ENCODE measurements at regions not wholly inside any gene's neighbourhood (a gene's known extent, or its start where the extent isn't known, plus 50 kb on each side); places are given as distances from the start of the nearest gene placed in this dataset.

DNA sequence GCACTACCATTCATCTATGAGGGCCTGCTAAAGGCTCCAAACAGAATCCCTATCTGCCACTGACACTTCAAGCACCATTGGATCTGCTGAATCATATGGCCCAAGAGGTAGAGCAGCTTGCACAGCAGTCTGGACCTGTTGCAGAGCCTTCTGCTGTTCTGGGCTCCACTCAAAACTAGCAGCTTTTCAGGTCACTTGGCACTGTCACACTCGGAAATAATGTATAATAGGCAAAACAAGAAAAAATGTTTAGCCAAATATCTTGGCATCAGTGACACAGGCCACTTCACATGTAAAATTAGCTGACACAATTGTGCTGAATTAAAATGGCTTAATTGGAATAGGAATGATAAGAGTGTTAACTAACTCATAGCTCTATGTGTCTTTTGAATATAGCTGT is 1182.9 kb upstream of the LRRTM3 start:
- Mint-ChIP-seq H3K4me1 (ENCODE audit: low read depth) (no peaks in the 10 kb centered on the region), H3K4me3 (no peak overlapping the region), H3K27me3 (ENCODE audit: low read depth) (no peaks in the 10 kb centered on the region), H3K27ac (no peak overlapping the region), H3K36me3 (ENCODE audit: low read depth) (no peaks in the 10 kb centered on the region), H3K9me3 (no peaks in the 10 kb centered on the region)
- no peak for DNase-seq (ENCODE audit: low spot score)

DNA sequence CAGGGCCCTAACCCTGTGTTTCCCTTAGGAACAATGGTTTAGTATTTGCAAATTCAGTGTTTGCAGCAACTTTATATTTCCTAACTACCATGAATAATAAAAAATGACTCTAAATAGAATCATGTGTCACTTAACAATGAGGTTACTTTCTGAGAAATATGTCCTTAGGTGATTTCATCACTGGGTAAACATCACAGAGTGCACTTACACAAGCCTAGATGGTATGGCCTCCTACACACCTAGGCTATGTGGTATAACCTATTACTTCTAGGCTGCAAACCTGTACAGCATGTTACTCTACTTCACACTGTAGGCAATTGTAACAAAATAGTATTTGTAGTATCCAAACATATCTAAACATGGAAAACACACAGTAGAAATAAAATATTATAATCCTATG is 1174.6 kb upstream of the LRRTM3 start:
- no peaks in the 10 kb centered on the region for H3K4me1 Mint-ChIP-seq (ENCODE audit: low read depth)
- no peak overlapping the region for H3K4me3 Mint-ChIP-seq
- no peaks in the 10 kb centered on the region for H3K36me3 Mint-ChIP-seq (ENCODE audit: low read depth)
- no peaks in the 10 kb centered on the region for H3K27me3 Mint-ChIP-seq (ENCODE audit: low read depth)
- no peak overlapping the region for H3K27ac Mint-ChIP-seq
- peaks cover 4% of the 10 kb centered on the region for H3K9me3 Mint-ChIP-seq
- DNase-seq (ENCODE audit: low spot score): no peak

DNA sequence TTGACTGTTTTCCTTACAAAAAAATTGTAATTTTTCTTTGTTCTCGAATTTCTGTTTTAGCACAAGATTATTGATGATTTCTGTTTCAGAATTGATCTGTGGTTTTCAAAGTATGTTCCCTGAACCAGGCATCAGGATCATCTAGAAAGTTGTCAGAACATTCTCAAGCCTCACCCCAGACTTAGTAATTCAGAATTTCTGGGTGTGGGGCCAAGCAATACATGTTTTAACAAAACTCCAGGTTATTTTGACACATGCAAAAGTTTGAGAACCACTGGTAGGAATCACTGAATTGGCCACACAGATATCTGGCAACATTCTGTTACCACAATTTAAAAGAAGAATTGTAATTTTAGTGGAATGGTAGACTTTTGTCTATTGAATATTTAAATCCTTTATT is 1173.9 kb upstream of the LRRTM3 start:
- Mint-ChIP-seq H3K36me3 (ENCODE audit: low read depth) (no peaks in the 10 kb centered on the region), H3K4me1 (ENCODE audit: low read depth) (no peaks in the 10 kb centered on the region), H3K9me3 (peaks cover 4% of the 10 kb centered on the region), H3K4me3 (no peak overlapping the region), H3K27ac (no peak overlapping the region), H3K27me3 (ENCODE audit: low read depth) (no peaks in the 10 kb centered on the region)
- no peak for DNase-seq (ENCODE audit: low spot score)

DNA sequence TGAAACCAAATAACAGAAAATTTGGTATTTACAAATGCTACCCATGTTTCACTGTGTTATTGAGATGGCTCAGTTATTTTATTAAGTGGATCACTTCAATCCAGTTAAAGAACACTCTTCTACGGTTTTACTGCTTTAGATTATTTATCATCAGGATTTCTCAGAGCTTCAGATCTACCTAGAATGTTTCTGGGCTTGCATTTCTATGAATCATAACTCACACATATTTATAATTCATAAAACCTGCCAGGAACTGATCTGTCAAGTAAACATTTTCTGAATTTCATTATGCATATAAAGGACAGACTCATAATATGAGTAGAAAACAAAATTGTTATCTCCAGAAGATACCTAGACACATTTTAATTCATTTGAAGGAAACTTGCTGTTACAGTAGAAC is 1172.3 kb upstream of the LRRTM3 start:
- peaks cover 4% of the 10 kb centered on the region for H3K9me3 Mint-ChIP-seq
- no peaks in the 10 kb centered on the region for H3K36me3 Mint-ChIP-seq (ENCODE audit: low read depth)
- no peaks in the 10 kb centered on the region for H3K4me1 Mint-ChIP-seq (ENCODE audit: low read depth)
- no peaks in the 10 kb centered on the region for H3K27me3 Mint-ChIP-seq (ENCODE audit: low read depth)
- no peak overlapping the region for H3K4me3 Mint-ChIP-seq
- no peak overlapping the region for H3K27ac Mint-ChIP-seq
- DNase-seq (ENCODE audit: low spot score): no peak

DNA sequence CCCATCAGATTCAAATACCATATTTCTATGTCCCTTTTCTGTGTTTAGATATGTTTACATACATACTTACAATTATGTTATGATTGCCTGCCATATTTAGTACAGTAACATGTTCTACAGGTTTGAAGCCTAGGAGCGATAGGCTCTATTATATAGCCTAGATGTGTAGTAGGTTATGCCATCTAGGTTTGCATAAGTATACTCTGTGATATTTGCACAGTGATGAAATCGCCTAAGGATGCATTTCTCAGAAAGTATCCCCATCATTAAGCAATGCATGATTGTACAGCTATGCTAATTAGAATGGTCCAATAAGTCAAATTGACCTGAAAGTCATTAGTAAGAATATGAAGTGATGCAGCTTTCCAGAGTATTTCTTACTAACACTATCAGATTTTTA is 1171.7 kb upstream of the LRRTM3 start:
- peaks cover 5% of the 10 kb centered on the region for H3K9me3 Mint-ChIP-seq
- no peaks in the 10 kb centered on the region for H3K36me3 Mint-ChIP-seq (ENCODE audit: low read depth)
- H3K4me3 Mint-ChIP-seq: no peak overlapping the region
- H3K27ac Mint-ChIP-seq: no peak overlapping the region
- H3K4me1 Mint-ChIP-seq (ENCODE audit: low read depth): no peaks in the 10 kb centered on the region
- DNase-seq (ENCODE audit: low spot score): no peak
- no peaks in the 10 kb centered on the region for H3K27me3 Mint-ChIP-seq (ENCODE audit: low read depth)

DNA sequence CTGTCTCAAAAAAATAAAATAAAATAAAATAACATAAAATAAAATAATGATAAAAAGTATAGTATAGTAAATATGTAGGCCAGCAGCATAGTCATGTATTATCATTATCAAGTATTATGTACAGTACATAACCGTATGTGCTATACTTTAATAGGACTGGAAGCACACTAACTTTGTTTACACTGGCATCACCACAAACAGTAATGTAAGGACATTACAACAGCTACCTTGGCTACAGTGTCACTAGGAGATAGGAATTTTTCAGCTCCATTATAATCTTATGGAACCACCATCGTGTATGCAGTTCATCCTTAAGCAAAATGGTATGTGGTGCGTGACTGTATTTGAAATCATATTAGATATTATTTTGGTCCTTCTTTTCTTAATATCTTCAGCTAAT is 1163.5 kb upstream of the LRRTM3 start:
- no peak for DNase-seq (ENCODE audit: low spot score)
- Mint-ChIP-seq H3K27ac (no peak overlapping the region), H3K4me1 (ENCODE audit: low read depth) (no peaks in the 10 kb centered on the region), H3K27me3 (ENCODE audit: low read depth) (no peaks in the 10 kb centered on the region), H3K9me3 (peaks cover 11% of the 10 kb centered on the region), H3K4me3 (no peak overlapping the region), H3K36me3 (ENCODE audit: low read depth) (no peaks in the 10 kb centered on the region)

DNA sequence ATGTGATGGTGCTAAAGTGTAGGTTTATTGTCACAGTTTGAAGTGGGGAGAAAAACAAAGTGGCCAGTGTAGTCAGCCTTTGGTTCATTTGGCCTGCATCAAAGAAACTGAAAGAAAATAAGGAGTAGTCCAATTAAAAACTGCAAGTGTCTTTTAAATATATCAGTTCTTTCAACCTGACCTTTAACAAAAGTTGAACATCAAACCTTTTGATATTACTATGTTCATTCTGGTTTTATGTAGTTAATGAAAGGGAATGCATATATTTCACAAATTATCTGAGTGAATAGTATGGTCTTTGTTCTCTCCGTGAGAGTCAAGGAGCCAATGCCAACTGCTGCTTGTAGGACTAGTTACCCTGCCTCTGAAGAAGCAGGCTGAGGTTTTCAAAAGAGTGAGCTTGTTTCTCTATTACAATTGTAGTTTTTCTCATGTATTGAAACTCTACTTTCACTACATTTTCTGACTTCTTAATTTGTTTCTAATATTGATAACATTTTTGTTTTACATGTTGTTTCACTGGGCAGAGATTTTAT is 1160.8 kb upstream of the LRRTM3 start:
- Mint-ChIP-seq H3K27ac (no peak overlapping the region), H3K4me1 (ENCODE audit: low read depth) (no peaks in the 10 kb centered on the region), H3K27me3 (ENCODE audit: low read depth) (no peaks in the 10 kb centered on the region), H3K4me3 (no peak overlapping the region), H3K9me3 (peaks cover 6% of the 10 kb centered on the region), H3K36me3 (ENCODE audit: low read depth) (no peaks in the 10 kb centered on the region)
- DNase-seq (ENCODE audit: low spot score): no peak

DNA sequence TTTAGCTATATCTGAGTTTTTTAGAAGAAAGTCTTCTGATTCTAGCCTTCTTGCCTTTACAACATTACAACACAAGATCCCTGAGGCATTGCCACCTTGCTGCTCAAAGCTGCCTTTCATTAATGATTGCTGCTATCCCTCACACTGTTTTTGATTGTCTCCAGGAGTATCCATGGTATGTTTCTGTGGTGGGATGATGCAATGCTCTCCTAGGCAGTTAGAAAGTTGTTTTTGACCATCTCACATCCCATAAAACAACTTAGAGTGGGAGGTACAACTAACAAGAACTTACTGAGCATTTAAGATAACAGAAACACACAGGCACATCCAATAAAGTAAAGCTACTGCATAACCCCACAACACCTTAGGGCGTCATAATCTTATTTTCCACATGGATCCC is 1156.0 kb upstream of the LRRTM3 start:
- no peaks in the 10 kb centered on the region for H3K36me3 Mint-ChIP-seq (ENCODE audit: low read depth)
- no peak for DNase-seq (ENCODE audit: low spot score)
- H3K4me1 Mint-ChIP-seq (ENCODE audit: low read depth): no peaks in the 10 kb centered on the region
- no peaks in the 10 kb centered on the region for H3K27me3 Mint-ChIP-seq (ENCODE audit: low read depth)
- no peak overlapping the region for H3K4me3 Mint-ChIP-seq
- H3K27ac Mint-ChIP-seq: no peak overlapping the region
- peaks cover 14% of the 10 kb centered on the region for H3K9me3 Mint-ChIP-seq

DNA sequence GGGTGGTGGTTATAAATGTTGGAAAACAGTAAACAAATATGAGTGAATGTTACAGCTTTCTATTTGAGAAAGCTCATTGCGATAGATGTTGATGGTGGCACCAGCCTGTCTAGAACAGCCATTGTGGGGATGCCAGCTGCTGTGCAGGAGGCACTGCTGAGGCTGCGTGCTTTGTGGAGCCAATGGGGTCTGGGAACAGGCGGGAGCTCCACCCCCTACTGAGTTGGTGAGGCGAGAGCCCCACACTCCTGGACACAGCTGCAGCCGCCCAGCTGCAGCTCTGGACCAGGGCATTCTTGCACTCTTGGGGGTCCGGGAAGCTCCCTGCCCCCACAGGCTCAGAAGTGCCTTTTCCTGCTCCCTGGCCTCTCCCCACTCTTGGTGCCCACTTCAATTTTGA is 1147.1 kb upstream of the LRRTM3 start:
- H3K4me3 Mint-ChIP-seq: no peak overlapping the region
- no peaks in the 10 kb centered on the region for H3K4me1 Mint-ChIP-seq (ENCODE audit: low read depth)
- no peaks in the 10 kb centered on the region for H3K27me3 Mint-ChIP-seq (ENCODE audit: low read depth)
- peaks cover 9% of the 10 kb centered on the region for H3K9me3 Mint-ChIP-seq
- H3K27ac Mint-ChIP-seq: no peak overlapping the region
- no peaks in the 10 kb centered on the region for H3K36me3 Mint-ChIP-seq (ENCODE audit: low read depth)
- DNase-seq (ENCODE audit: low spot score): no peak

DNA sequence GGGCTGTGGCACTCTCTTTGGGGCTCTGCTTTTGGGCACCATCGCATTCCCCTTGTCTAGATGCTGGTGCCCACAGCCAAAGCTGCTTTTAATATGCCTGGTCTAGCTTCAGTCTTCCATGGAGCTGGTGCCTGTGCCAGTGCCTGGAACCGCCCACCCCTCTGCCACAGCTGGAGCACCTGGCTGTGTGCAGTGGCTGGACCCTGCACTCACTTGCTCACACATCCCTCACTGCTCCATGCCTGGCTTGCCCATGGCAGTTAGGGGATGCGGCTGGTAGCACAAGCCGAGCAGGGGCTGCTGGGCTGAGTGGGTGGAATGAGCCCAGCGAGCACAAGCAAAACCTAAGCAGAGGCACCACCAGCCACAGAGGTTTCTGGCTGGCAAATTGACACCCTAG is 1145.9 kb upstream of the LRRTM3 start:
- Mint-ChIP-seq H3K9me3 (peaks cover 3% of the 10 kb centered on the region), H3K4me3 (no peak overlapping the region), H3K4me1 (ENCODE audit: low read depth) (no peaks in the 10 kb centered on the region), H3K27me3 (ENCODE audit: low read depth) (no peaks in the 10 kb centered on the region), H3K27ac (no peak overlapping the region), H3K36me3 (ENCODE audit: low read depth) (no peaks in the 10 kb centered on the region)
- DNase-seq (ENCODE audit: low spot score): no peak

DNA sequence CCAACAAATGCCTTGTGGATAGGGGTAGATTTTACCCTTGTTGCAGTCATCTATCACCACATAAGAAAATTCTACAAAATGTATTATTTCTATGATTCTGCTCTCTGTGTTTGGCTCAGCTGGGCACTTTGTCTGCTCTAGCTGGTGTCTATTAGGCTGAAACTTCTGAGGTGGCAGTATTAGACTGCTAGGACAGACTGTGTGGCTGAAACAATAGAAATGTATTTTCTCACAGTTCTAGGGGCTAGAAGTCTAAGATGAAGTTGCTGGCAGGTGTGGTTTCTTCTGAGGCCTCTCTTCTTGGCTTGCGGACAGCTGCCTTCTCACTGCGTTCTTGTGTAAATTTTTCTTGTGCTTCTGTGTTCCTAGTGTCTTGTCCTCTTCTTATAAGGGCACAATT is 1139.6 kb upstream of the LRRTM3 start:
- Mint-ChIP-seq H3K4me3 (no peak overlapping the region), H3K27me3 (ENCODE audit: low read depth) (no peaks in the 10 kb centered on the region), H3K27ac (no peak overlapping the region), H3K4me1 (ENCODE audit: low read depth) (no peaks in the 10 kb centered on the region), H3K9me3 (peaks cover 3% of the 10 kb centered on the region), H3K36me3 (ENCODE audit: low read depth) (no peaks in the 10 kb centered on the region)
- no peak for DNase-seq (ENCODE audit: low spot score)

DNA sequence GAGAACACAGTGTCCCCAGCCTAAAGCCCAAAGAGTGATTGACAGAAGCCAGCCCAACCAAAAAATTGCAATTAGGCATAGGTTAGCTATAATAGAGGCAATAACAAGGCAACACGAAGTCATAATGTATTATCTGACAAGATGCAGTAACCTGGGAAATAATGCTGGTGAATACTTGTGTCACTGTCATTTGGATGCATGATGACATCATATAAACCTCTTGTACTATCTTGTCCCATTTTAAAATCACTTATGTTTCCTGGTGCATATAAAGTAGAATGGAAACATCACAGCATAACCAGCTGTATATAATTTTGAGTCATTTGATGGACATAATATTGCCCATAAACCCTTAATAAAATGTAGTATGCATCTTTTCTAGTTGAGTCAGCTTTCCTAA is 1138.3 kb upstream of the LRRTM3 start:
- H3K9me3 Mint-ChIP-seq: peaks cover 3% of the 10 kb centered on the region
- no peak overlapping the region for H3K4me3 Mint-ChIP-seq
- no peaks in the 10 kb centered on the region for H3K4me1 Mint-ChIP-seq (ENCODE audit: low read depth)
- no peaks in the 10 kb centered on the region for H3K36me3 Mint-ChIP-seq (ENCODE audit: low read depth)
- DNase-seq (ENCODE audit: low spot score): no peak
- no peaks in the 10 kb centered on the region for H3K27me3 Mint-ChIP-seq (ENCODE audit: low read depth)
- no peak overlapping the region for H3K27ac Mint-ChIP-seq

DNA sequence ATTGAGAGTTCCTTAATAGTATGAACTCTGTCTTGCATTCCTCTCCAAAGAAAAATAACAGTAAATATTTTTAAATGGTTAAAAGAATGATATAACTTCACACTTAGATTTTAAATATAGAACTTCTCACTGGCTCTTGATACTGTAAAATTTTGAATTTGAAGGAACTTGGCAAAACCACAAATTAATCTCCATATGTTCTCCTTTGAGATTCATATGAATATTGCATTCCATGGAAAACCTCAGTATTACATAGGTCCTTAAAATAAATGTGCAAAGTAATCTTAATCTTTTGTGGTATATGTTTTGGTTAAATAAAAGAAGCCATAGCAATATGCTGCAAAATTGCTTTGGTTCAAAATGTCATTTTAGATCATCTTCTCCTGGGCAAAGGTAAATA is 1137.6 kb upstream of the LRRTM3 start:
- DNase-seq (ENCODE audit: low spot score): no peak
- Mint-ChIP-seq H3K4me1 (ENCODE audit: low read depth) (no peaks in the 10 kb centered on the region), H3K27me3 (ENCODE audit: low read depth) (no peaks in the 10 kb centered on the region), H3K9me3 (peaks cover under 1% of the 10 kb centered on the region), H3K36me3 (ENCODE audit: low read depth) (no peaks in the 10 kb centered on the region), H3K4me3 (no peak overlapping the region), H3K27ac (no peak overlapping the region)

DNA sequence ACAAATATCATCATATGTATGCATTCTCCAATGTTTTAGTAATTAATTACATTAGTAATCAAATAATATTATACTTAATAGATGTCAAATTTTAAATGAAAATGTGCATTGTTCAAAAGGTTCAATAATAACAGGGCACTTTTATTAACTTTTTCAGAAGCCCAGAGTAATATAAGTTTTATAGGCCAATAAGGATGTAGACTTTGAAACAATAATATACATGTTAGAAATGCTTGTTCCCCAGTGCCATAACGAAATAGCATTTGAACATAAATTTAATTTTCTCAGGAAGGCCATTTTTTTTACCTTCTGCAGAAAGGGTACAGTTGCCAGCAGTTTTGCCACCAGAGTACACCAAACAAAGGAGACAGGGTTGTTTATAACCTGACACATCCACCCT is 1133.9 kb upstream of the LRRTM3 start:
- Mint-ChIP-seq H3K36me3 (ENCODE audit: low read depth) (no peaks in the 10 kb centered on the region), H3K4me3 (no peak overlapping the region), H3K4me1 (ENCODE audit: low read depth) (no peaks in the 10 kb centered on the region), H3K27me3 (ENCODE audit: low read depth) (no peaks in the 10 kb centered on the region), H3K9me3 (peaks cover 3% of the 10 kb centered on the region), H3K27ac (no peak overlapping the region)
- no peak for DNase-seq (ENCODE audit: low spot score)

DNA sequence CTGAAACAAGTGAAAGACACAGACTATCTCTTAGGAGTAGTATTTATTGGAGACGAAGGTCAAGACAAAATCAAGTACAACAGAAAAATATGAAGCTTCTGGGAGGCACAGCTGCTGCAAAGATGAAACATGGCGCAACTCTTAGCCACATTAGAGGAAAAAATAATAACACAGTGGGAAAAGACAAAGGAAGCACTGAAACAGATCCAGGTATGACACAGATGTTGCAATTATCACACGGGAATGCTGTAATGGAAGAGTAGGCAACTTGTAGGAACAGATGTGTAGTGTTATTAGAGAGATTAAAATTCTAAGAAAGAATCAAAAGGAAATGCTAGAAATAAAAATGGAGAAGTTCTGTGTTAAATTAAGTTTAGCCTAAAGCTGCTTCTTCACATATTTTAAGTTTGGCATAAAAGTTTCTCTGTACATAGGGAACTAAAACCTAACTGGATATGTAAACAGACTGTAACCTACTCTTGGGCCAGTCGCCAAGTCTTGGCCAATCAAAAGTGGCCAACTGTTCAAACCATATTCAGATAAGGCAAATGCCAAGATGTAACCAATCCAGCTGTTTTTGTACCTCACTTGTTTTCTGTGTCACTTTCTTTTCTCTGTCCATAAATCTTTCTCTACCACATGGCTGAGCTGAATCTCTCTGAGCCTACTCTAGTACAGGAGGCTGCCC is 1132.0 kb upstream of the LRRTM3 start:
- peaks cover 8% of the 10 kb centered on the region for H3K9me3 Mint-ChIP-seq
- no peak for DNase-seq (ENCODE audit: low spot score)

More for the DNA sequence above, 1132.0 kb upstream of the LRRTM3 start:
- Mint-ChIP-seq H3K27ac (no peak overlapping the region), H3K27me3 (ENCODE audit: low read depth) (no peaks in the 10 kb centered on the region), H3K4me3 (no peak overlapping the region), H3K4me1 (ENCODE audit: low read depth) (no peaks in the 10 kb centered on the region), H3K36me3 (ENCODE audit: low read depth) (no peaks in the 10 kb centered on the region)

Data from T-helper 2 cell treated with Interferon-gamma antibody and Interleukin-4, amounts not matched to agents 5 μg/mL and 100 μg/mL, for 36 hours (primary cell).